Kidney tubule cell (primary cell): ENCODE measurements at regions not wholly inside any gene's neighbourhood (a gene's known extent, or its start where the extent isn't known, plus 50 kb on each side); places are given as distances from the start of the nearest gene placed in this dataset.

Experiments
- DNase-seq: peaks from one replicate; pipeline ENCODE4 v3.0.0-alpha.2; 2018; ENCODE audit warnings: low spot score

DNA sequence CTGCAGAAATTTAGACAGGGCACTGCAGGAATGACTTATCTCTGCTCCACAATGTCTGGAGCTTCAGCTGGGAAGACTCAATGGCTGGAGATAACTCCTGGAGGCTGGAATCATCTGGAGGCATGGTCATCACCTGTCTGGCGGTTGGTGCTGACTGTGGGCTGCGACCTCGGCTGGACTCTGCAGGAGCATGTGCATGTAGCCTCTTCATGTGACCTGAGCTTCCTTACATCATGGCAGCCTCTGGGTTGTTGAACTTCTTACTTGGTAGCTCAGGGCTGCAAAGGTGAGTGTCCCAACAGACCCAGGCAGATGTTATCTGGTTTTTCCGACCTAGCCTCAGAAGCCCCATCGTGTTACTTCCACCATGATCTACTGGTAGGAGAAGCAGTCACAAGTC, 188.2 kb upstream of the RPL38 start:
- no peak for DNase-seq

DNA sequence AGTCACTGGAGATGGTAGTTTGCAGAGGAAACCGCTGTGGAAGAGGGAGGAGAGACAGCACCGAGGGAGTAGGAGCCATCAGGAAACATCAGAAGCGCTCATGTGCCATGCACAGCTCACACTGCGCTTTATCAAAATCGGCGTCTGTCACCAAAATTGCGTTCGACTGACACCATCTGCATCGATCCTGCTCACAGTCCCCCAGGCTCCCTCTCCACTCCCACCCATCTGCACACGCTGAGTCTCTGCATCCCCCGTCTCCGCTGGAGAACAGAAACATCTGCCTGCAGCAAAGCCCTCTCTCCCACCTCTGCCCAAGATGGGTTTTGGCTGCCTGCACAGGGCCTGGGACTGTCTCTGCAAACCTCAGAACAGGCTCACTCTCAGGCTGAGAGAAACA, 187.5 kb upstream of the RPL38 start:
- DNase-seq: no peak

DNA sequence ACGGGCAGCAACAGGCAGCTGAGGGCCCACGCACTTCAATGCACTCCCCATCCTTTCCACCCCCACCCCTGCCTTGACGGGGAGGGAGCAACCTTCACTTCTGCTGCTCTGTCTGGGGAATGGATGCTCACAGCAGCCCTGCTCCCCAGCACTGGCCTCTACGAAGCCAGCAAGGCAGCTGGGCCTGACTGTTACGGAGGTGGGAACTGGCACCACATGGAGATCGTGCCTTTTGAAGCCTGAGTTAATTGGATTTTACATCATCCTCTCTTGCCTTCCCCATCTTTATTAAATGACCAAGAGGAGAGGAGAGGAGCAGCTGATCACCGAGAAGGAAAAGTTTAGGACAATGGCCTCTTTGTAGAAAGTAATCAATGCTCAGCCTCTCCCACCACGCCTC, 187.0 kb upstream of the RPL38 start:
- DNase-seq: no peak

DNA sequence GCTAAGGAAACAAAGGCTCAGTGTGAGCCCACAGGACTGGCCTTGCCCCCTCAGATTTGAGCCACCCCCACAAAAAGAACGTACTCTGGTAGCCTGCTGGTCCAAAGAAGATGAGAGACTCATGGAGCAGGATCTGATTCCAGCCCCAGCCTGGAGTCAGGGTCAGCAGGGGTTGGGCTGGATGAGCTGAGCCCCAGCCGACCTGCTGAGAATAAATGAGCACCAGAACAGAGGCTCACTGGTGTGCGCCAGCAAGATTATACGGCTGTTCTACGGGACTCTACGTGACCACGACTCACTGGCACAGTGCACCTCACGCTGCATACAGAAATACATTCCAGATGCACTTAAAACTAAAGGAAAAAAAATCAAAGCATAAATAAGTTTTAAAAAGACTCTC, 186.0 kb upstream of the RPL38 start:
- no peak for DNase-seq

DNA sequence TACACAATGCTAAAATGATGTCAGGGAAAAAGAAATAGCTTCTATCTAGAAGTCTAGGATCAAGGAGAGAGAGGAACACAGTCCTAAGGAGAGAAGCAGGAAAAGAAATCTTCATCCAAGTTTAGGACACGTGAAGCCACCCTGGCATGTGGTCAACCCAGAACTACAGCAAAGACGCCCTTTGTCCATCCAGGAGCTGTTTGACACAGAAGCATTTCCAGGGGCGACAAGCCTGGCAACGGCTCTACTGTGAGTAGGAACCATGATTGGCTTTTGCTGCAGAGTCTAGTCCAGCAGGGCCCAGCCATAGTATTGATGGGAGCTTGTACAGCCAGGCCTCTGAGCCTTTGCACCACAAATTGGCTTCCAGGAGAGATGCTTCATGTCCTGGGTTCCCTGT, 185.4 kb upstream of the RPL38 start:
- no peak for DNase-seq

DNA sequence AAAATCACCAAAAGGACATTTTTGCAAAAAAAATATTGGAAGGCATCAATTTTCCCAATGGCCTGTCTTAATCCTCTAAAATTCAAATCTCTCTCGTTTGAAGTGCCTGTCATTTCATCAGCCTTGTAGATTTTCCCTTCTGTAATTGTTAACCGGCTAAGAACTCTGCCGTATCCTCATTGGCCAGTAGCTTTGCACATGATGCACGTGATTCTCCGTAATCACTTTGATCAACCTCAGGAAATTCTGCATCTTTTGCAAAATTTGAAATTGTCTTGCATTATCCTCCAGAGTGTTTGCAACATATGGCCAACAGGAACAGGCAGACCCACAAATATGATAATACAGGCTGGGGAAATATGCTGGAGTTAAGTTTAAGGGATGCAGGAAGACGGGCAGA, 184.2 kb upstream of the RPL38 start:
- no peak for DNase-seq

DNA sequence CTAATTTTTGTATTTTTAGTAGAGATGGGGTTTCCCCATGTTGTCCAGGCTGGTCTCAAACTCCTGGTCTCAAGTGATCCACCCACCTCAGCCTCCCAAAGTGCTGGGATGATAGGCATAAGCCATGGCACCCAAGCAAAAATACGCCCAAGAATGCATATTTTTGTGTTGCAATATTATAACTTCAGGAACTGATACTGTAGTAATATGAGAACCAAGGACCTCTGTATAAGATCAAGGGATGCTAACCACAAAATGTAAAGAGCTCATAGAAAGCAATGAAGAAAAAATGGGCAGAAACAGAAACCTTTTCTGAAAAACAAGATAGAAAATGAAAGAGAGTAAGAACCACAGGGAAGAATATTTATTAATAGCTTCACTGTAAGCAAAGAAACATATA, 183.6 kb upstream of the RPL38 start:
- DNase-seq: no peak

DNA sequence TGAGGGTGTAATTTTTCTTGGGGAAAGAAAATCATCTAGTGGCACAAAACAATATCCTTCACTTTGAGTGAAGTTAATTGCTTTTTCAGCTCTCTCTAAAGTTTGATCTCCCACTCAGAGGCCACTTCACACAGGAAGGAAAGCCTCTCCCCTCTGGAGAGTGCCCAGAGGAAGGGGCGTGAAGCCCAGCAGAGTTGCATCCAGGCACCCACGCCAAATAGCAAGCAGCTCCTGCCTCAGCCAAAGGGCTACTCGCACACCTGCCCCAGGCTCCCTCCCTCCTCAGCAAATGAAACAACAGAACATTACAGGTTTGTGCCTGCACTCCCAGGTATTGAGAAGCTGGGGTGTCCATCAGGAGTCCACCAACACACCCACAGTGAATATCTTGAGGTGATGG, 183.0 kb upstream of the RPL38 start:
- no peak for DNase-seq

DNA sequence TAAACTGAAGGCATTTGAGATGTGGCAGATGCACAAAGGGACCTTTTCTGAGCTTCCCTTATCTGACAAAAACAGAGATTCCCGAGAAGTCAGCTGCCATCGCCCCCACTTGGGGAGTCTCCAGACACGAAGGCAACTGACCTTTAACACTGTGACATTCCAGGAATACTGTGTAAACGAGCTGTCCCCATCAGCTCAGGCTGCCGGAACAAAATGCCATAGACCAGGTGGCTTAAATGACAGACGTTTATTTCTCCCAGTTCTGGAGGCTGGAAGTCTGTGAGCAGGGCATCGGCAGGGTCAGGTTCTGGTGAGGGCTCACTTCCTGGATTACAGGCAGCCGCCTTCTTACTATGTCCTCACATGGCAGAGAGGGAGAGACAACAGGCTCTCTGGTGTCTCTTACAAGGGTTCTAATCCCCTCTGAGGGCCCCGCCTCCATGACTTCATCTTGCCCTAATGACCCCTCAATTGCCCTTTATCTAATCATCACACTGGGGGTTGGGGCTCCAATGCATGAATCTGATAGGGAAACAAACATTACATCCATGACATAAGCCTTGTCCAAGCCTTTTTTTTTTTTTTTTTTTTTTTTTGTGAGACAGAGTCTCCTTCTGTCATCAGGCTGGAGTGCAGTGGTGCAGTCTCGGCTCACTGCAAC, 178.5 kb upstream of the RPL38 start:
- no peak for DNase-seq

DNA sequence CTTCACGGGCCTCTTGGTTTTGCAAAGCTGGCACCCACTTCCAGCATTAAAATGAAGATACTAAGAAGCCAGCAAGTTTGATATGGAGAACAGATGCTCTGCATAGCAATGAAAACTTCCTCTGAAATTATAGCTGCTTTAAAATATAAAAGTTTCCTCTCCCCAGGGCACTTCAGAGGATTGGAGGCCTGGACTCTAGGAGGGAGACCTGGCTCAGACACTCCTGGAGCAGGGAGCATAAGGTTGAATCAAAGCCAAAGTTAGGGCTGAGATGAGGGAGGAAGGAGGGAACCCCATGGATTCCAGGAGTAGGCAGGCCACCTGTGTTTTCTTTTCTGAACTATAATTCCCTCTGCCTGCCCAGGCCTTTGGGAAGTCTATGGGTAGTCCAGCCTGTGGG, 176.0 kb upstream of the RPL38 start:
- no peak for DNase-seq

DNA sequence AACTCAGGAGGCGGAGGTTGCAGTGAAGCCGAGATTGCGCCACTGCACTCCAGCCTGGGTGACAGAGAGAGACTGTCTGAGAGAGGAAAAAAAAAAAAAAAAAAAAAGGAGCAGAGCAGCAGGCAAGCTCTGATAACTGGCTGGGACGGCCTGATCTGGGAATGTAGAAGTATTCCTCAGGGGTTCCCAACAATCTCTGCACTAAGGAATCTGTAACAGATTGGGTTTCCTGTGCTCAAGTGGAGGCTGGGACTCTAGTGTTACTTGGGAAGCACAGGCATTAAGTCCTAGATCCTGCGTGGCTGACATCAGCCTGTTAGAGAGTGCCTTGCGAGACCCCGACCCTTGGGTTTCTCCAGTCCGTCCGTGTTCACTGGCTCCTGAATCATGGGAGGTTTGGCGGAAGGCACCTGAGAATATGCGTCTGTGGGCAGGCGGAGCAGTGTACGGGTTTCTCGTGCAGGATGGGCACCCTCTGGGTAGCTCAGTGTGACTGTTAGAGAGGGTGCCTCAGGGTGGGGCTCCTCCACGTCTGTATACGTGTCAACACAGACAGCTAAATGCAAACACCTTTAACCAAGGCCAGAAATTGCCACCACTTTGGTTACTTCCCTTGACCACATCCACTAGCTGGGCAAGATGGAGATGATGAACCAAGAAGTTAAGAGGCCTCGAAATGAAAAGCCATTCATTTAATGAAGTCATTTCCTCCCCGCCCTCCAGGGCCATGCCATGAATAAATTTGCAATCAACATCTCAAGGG, 174.9 kb upstream of the RPL38 start:
- no peak for DNase-seq

DNA sequence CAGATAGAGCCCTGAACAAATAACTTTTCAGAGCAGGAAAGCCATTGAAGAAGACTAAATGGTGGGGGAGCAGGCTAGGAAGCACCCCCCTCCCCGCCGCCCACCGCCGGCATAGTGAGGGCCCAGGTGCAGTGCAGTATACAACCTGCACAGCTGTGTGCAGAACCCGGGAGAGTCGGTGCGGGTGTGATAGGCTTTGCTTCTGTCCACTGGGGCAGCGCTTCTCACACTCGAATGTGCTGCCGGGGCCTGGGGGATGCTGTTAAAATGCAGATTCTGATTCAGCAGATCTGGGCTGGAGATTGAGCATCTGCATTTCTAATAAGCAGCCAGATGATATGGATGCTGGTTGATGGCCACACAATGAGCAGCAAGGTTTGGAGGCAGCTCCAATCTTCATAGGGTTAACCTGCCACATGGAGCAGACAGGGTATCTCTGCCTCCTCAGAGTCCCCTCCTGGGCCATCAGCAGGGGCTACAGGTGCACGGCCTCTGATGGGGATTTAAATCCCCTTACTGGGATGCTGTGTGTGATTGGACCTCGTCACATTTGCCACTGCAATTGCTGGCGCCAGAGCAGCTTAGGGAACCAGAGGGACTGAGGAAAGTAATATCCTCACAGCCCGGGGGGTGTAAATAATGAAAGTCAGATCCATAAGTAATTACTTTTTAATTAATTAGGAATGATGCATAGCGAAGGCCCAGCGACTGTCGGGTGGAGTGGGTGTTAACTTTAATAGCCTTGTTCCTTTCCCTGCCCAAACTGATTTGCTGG, 172.0 kb upstream of the RPL38 start:
- DNase-seq: no peak

DNA sequence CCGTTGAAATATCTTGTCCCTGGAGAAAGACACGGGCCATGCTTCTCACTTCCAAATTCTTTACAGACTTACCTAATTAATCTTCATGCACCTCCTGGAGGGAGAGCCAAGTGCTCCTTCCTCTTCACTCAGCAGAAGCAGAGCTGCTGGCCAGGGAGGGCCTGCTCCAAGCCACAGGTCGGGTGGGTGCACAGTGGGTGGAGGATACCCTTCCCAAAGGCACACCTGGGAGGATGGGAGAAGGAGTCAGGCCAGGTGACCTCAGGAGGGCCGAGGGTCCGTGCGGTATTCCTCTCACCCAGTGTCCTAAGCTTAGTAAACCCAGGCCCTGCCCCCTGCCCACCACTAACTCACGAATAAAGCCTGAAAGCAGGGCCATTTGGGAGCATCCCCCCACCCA, 171.3 kb upstream of the RPL38 start:
- DNase-seq: no peak

DNA sequence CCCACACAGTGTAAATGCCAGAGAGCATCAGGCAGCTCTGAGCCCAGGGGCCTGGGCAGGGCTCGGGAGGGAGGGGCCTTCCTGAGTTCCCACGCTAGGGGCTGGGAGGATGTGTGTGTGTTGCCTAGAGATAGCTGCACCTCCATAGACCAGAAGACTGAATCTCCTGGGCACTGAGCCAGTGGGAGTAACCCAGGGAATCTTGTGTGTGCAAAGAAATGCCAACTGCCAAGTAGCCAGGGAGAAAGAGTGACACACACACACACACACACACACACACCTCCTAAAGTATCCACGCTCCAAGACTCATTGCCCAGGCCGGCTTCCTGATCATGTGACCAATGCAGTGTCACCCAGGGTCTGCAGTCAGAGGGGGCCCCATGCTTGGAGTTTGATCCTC, 166.2 kb upstream of the RPL38 start:
- peak; percentile 74 for DNase-seq

DNA sequence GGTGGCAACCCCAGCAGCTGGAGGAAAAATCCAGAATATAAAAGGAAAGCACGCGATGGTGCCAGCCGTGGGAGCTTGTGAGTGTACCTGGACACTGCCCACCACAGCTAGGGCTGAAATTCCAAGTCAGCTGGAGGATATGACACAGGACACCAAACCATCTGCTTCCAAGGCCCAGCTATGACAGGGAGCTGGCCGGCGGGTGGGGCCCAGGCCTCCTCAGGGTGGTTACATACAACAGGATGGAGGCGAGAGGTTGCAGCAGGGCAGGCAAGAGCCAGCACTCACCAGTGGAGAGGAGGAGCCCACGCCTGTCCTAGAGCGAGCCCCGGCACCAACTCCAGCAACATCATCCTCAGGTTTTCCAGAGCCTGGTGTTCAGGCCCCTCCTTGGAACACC, 163.2 kb upstream of the RPL38 start:
- no peak for DNase-seq

DNA sequence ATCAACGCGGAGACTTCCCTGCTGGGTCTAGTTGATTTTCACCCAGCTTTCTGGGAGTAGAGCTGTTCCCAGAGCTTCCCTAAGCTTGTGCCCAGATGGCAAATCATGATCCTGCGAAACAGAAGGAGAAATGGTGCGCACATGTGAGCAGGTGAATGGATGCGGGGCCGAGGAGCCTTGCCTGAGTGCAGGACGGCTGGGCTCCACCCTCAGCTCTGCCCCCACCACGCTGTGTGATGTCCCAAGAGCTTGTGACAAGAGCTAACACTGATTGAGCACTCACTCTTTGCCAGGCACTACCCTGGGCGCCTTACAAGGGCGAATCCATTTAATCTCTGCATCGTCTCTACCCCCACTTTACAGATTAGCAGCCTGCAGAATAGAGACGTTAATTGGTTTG, 162.7 kb upstream of the RPL38 start:
- no peak for DNase-seq

DNA sequence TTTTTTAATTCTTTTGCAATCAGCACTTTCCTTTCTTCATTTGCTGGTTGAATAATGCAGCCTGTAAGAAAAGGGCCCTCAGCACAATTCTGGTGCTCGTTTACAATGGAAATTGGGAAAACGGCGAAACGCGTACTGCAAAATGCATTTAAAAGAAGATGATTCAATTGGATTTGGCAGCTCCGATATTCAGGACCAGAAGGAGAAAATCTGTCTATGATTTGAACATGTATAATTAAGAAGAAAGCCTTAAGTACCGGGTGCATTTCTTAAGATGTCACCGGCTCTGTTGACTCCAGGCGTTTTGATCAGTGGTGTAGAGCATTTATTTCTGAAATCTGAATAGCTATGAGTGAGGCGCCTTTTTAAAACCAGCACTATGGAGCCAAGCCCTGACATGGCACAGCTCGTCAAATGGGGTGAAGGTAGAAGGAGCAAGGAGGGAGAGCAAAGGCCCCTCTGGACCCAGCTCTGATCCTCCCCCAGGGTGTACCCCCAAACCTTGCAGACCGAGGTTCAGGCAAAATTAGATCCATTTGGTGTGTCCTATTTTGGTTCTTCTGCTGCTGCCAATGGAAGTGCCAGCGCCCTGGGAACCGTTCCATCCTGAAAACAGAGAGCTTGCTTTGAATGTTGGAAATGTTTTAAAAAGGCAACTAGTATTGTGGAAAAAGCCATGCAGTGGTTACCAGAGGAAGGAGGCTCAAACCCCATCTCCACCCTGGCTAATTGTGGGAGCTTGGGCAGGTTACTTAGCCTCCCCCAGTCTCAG, 161.4 kb upstream of the RPL38 start:
- no peak for DNase-seq

DNA sequence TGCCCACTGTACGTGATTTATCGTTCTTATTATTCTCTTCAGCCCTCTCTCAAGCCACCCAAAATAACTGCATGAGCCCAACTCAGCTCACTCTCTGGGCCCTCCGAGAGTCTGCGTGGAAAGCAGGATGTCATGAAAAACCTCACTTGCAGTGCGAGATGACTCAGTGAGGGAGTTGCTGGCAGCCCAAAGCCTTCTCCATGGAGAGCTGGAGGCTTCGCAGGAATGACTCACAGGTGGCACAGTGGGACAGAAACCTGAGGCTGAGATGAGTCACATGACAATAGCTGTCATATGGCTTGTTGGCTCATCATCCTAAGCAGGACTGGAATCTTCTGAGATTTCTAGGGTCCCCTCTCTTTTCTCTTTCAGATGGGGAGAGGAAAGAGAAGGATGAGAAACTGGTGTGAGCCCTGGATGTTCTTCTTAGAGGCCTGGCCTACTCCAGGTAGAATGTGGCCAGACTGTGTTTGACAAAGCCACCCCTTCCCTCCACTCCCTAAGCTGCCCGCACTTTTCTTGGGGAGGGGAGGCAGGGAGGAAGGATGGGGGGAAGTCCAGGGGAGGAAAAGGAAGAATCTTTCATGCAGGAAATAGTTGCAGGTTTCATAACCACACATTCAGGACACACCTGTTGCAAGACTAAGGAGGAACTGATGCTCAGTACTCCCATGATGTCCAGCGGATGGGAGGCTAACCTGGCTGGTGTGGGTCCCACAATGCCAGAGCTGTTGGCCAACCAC, 160.6 kb upstream of the RPL38 start:
- peak; percentile 95 for DNase-seq

DNA sequence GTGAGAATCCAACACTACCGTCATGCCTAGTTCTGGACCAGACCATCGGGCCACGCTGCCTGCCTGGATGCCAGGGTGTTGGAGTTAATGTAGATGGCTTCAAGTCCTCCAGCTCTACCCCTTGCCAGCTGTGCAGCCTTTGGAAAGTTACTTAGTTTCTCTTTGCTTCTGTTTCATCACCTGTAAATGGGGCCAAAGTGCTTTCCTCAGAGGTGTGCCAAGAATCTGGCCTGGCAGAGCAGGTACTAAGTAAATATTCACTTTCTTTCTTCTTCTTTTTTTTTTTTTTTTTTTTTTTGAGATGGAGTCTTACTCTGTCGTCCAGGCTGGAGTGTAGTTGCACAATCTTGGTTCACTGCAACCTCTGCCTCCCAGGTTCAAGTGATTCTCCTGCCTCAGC, 159.5 kb upstream of the RPL38 start:
- no peak for DNase-seq

DNA sequence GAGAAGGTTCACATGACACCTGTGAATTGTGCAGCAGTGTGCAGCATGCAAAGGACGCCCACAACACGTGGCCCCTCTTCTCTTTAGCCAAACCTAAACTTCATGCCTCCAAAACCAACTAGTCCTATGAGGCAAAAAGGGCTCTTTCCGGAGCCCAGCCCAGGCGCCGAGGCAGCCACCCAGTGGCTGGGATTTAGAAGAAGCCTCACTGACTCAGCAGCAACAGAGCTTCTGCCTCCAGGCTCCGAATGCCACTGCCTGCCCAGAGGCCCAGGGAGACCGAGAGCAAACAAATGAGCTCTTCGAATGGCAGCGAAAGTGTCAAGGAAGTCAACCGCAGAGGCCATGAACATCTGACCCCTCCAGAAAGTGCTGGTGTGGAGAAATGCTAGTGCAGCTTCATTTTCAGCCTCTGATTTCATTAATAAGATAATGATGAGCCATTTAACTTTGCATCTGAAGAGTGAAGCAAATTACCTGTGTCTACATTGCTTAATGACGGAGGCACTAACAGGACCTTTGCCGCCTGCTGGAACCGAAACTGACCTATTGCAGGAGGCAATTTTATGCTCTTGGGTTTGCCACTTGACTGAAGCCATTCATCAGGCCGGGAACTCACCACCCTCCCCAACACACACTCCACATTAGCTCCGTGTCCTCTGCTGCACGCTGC, 157.7 kb upstream of the RPL38 start:
- peak; percentile 65 for DNase-seq
